WTC11 (cell line): ENCODE measurements at regions not wholly inside any gene's neighbourhood (a gene's known extent, or its start where the extent isn't known, plus 50 kb on each side); places are given as distances from the start of the nearest gene placed in this dataset.

Experiments used
- ATAC-seq: fragments of 200-7000 bp; cut with Tn5 transposase; 2 replicates; pipeline ENCODE4 v1.10.0; 2021; ENCODE audit warnings: mild to moderate bottlenecking, moderate library complexity
- CTCF ChIA-PET: fragments of 300-600 bp; sonication (Branson Sonifier 250); formaldehyde crosslinking; loops from one replicate; lab custom pipeline; 2021; ENCODE audit warnings: antibody characterized with exemption; lab: Charles Lee
- POLR2A ChIA-PET: fragments of 350-600 bp; sonication (Branson Sonifier 250); formaldehyde crosslinking; loops from one replicate; lab custom pipeline; 2021; ENCODE audit warnings: antibody characterized with exemption; lab: Charles Lee
- DNase-seq: peaks from one replicate; pipeline ENCODE4 v3.0.0; 2021; ENCODE audit warnings: low spot score
- H3K27ac Mint-ChIP-seq: 2 replicates; pipeline ENCODE4 v1.8.0; 2021; ENCODE audit warnings: mixed read lengths
- H3K27me3 Mint-ChIP-seq: 2 replicates; pipeline ENCODE4 v1.8.0; 2021; ENCODE audit warnings: low read depth, mild to moderate bottlenecking, moderate library complexity, mixed read lengths
- H3K36me3 Mint-ChIP-seq: 2 replicates; pipeline ENCODE4 v1.8.0; 2021; ENCODE audit warnings: mixed read lengths
- H3K4me1 Mint-ChIP-seq: 2 replicates; pipeline ENCODE4 v1.8.0; 2022; ENCODE audit warnings: mixed read lengths
- H3K4me3 Mint-ChIP-seq: 2 replicates; pipeline ENCODE4 v1.8.0; 2021; ENCODE audit warnings: mild to moderate bottlenecking, moderate library complexity, mixed read lengths
- H3K9me3 Mint-ChIP-seq: 2 replicates; pipeline ENCODE4 v1.8.0; 2021; ENCODE audit warnings: mixed read lengths
- ATF1 ChIP-seq: sonication (generic); formaldehyde crosslinking; IDR thresholded peaks from 2 replicates; pipeline ENCODE4 v1.8.1; 2023; ENCODE audit warnings: mild to moderate bottlenecking, moderate library complexity, missing genetic modification reagents
- CBFB ChIP-seq: sonication (generic); formaldehyde crosslinking; IDR thresholded peaks from 2 replicates; pipeline ENCODE4 v1.8.1; 2022; ENCODE audit warnings: mild to moderate bottlenecking, low read depth, missing genetic modification reagents
- CREB1 ChIP-seq: sonication (generic); formaldehyde crosslinking; IDR thresholded peaks from 2 replicates; pipeline ENCODE4 v1.8.0; 2023; ENCODE audit warnings: mild to moderate bottlenecking, missing genetic modification reagents
- EMX1 ChIP-seq: fragments of 250-450 bp; sonication (Bioruptor Pico); IDR thresholded peaks from 2 replicates; pipeline ENCODE4 v1.8.0; 2021; ENCODE audit warnings: mild to moderate bottlenecking
- ESRRA ChIP-seq: sonication (generic); formaldehyde crosslinking; IDR thresholded peaks from 2 replicates; pipeline ENCODE4 v1.8.1; 2022; ENCODE audit warnings: mild to moderate bottlenecking, missing genetic modification reagents, borderline replicate concordance
- ETV6 ChIP-seq: sonication (generic); formaldehyde crosslinking; IDR thresholded peaks from 2 replicates; pipeline ENCODE4 v1.8.1; 2022; ENCODE audit warnings: mild to moderate bottlenecking, missing genetic modification reagents
- FOXJ3 ChIP-seq: sonication (generic); formaldehyde crosslinking; IDR thresholded peaks from 2 replicates; pipeline ENCODE4 v1.9.0; 2021; ENCODE audit warnings: missing genetic modification reagents, mild to moderate bottlenecking, borderline replicate concordance
- GABPB1 ChIP-seq: sonication (generic); formaldehyde crosslinking; IDR thresholded peaks from 2 replicates; pipeline ENCODE4 v1.8.1; 2023; ENCODE audit warnings: mild to moderate bottlenecking, missing genetic modification reagents
- HMGA2 ChIP-seq: fragments of 250-450 bp; sonication (Bioruptor Pico); IDR thresholded peaks from 2 replicates; pipeline ENCODE4 v1.4.0; 2021; ENCODE audit warnings: mild to moderate bottlenecking, moderate library complexity
- JUN ChIP-seq: sonication (generic); formaldehyde crosslinking; IDR thresholded peaks from 2 replicates; pipeline ENCODE4 v1.8.0; 2023; ENCODE audit warnings: mild to moderate bottlenecking, missing genetic modification reagents
- NFE2L1 ChIP-seq: sonication (generic); formaldehyde crosslinking; IDR thresholded peaks from 2 replicates; pipeline ENCODE4 v1.8.1; 2023; ENCODE audit warnings: missing genetic modification reagents
- NR1H2 ChIP-seq: sonication (generic); formaldehyde crosslinking; IDR thresholded peaks from 2 replicates; pipeline ENCODE4 v1.9.0; 2021; ENCODE audit warnings: mild to moderate bottlenecking, moderate library complexity, missing genetic modification reagents
- RORB ChIP-seq: fragments of 250-450 bp; sonication (Bioruptor Pico); IDR thresholded peaks from 2 replicates; pipeline ENCODE4 v1.9.0; 2021; ENCODE audit warnings: mild to moderate bottlenecking
- SP1 ChIP-seq: sonication (generic); formaldehyde crosslinking; conservative IDR thresholded peaks from 2 replicates; pipeline ENCODE4 v1.8.1; 2022; ENCODE audit warnings: missing genetic modification reagents
- TEAD1 ChIP-seq: sonication (generic); formaldehyde crosslinking; IDR thresholded peaks from 2 replicates; pipeline ENCODE4 v1.8.0; 2022; ENCODE audit warnings: mild to moderate bottlenecking, missing genetic modification reagents
- TEAD4 ChIP-seq: sonication (generic); formaldehyde crosslinking; IDR thresholded peaks from 2 replicates; pipeline ENCODE4 v1.8.0; 2022; ENCODE audit warnings: mild to moderate bottlenecking, missing genetic modification reagents
- TP53 ChIP-seq: sonication (generic); formaldehyde crosslinking; IDR thresholded peaks from 2 replicates; pipeline ENCODE4 v1.8.1; 2023; ENCODE audit warnings: mild to moderate bottlenecking, missing genetic modification reagents
- ZBTB21 ChIP-seq: sonication (generic); formaldehyde crosslinking; IDR thresholded peaks from 2 replicates; pipeline ENCODE4 v1.8.1; 2023; ENCODE audit warnings: mild to moderate bottlenecking, missing genetic modification reagents, borderline replicate concordance
- ZNF138 ChIP-seq: sonication (generic); formaldehyde crosslinking; conservative IDR thresholded peaks from 2 replicates; pipeline ENCODE4 v1.8.1; 2022; ENCODE audit warnings: mild to moderate bottlenecking, moderate library complexity, missing genetic modification reagents
- ZNF423 ChIP-seq: fragments of 250-450 bp; sonication (Bioruptor Pico); IDR thresholded peaks from 2 replicates; pipeline ENCODE4 v2.1.2; 2022; ENCODE audit warnings: mild to moderate bottlenecking, moderate library complexity
- ZNF671 ChIP-seq: fragments of 250-450 bp; sonication (Bioruptor Pico); IDR thresholded peaks from 2 replicates; pipeline ENCODE4 v1.8.0; 2021; ENCODE audit warnings: mild to moderate bottlenecking
- TF ChIP-seq, protein P1 (sequence below): sonication (generic); formaldehyde crosslinking; IDR thresholded peaks from 2 replicates; pipeline ENCODE4 v1.8.1; 2022; ENCODE audit warnings: missing genetic modification reagents, borderline replicate concordance
- TF ChIP-seq, protein P2 (sequence below): sonication (generic); formaldehyde crosslinking; IDR thresholded peaks from 2 replicates; pipeline ENCODE4 v1.8.1; 2023; ENCODE audit warnings: mild to moderate bottlenecking, missing genetic modification reagents
- TF ChIP-seq, protein P3 (sequence below): sonication (generic); formaldehyde crosslinking; IDR thresholded peaks from 2 replicates; pipeline ENCODE4 v1.8.1; 2022; ENCODE audit warnings: mild to moderate bottlenecking, missing genetic modification reagents, moderate library complexity, borderline replicate concordance
- TF ChIP-seq, protein P4 (sequence below): sonication (generic); formaldehyde crosslinking; IDR thresholded peaks from 2 replicates; pipeline ENCODE4 v1.8.0; 2023; ENCODE audit warnings: mild to moderate bottlenecking, missing genetic modification reagents

DNA sequence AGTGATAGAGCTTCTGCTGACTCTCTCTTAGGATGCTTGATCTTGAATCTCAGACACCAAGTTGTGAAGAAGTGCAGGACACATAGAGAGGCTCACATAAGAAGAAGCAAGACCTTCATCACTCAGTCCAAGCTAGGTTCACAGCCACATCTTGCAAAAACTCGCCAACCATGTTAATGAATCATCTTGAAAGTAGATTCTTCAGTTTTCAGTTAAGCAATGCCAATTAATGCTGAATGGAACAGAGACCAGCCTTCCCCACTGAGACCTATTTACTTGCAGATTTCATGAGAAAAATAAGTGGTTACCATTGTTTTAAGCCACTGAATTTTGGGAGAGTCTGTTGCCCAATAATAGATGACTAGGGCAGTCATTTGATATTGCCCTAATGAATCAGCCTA lies 217.7 kb upstream of the EDIL3 start:
- DNase-seq: no peak
- Mint-ChIP-seq H3K9me3 (peaks cover 8% of the 10 kb centered on the region), H3K36me3 (peaks cover 4% of the 10 kb centered on the region), H3K4me3 (no peak overlapping the region), H3K4me1 (peaks cover 76% of the 10 kb centered on the region), H3K27me3 (no peaks in the 10 kb centered on the region), H3K27ac (peak overlapping the region; percentile 68)
- CTCF ChIA-PET: interaction anchor here (0.5 kb wide), 1 partner anchor 64 kb away, joined by 3 read pairs; no protein-coding TSS in a partner anchor
- POLR2A ChIA-PET: no interaction called here
- no peak for TF ChIP-seq CBFB (CRISPR knock-in tag)
- ATAC-seq: no peak

DNA sequence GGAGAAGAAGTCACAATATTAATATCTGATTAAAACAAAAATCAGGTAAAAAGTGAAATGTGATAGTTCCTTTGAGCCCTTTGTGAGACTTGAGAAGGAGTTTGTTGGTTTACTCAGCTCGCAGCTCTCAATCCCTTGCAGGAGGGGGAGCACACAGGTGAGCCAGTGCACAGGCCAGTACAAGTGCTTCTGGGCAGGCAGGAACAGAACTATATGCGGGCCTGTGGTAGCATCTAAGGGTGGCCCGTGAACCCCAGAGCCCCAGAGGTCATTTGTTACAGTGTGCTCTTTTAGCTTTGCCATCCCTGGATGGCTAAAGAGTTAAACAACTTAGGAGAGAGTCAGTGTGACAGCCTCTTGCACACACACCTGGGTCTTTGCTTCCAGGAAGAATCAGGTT lies 215.3 kb upstream of the EDIL3 start:
- no peak overlapping the region for H3K4me3 Mint-ChIP-seq
- CTCF ChIA-PET: no interaction called here
- POLR2A ChIA-PET: no interaction called here

DNA sequence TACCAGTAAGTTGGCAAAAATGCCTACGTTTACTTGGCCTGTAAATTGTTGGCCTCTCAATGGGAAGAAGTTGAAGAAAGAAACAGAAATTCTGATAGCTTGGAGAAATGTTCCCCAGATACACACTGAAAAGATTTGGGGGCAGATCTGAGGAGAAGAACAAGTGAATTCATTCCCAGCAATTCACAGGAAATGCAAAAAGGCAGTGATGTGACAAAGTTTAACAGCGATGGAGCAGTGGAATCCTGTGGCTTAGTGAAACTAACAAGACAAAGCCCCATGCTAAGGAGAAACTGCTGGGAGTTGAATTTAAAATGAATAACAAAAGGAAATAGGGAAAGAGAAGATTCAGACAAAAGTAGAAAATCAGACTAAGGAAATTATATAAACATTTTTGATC lies 213.2 kb upstream of the EDIL3 start:
- H3K4me3 Mint-ChIP-seq: peak overlapping the region; percentile 2; the same call in 1 of the 2 replicates
- peak; percentile 76 for ATAC-seq
- DNase-seq: no peak
- POLR2A ChIA-PET: no interaction called here
- peak overlapping the region; percentile 99 for H3K27ac Mint-ChIP-seq
- TF ChIP-seq TEAD1 (CRISPR knock-in tag) (peak; percentile 77; the same call in 1 of the 2 replicates), RORB (CRISPR knock-in tag) (no peak), NR1H2 (no peak), NFE2L1 (CRISPR knock-in tag) (0 out of 2 replicates have a peak, but pooled peaks have one; percentile 27), ETV6 (CRISPR knock-in tag) (0 out of 2 replicates have a peak, but pooled peaks have one; percentile 61)
- TF ChIP-seq, all 79 proteins: peak for 3
- CTCF ChIA-PET: no interaction called here
- H3K27me3 Mint-ChIP-seq: no peaks in the 10 kb centered on the region
- peaks cover 6% of the 10 kb centered on the region for H3K36me3 Mint-ChIP-seq
- H3K9me3 Mint-ChIP-seq: peaks cover 11% of the 10 kb centered on the region
- peaks cover 52% of the 10 kb centered on the region for H3K4me1 Mint-ChIP-seq

More for the DNA sequence above, 215.3 kb upstream of the EDIL3 start:
- peaks cover 70% of the 10 kb centered on the region for H3K4me1 Mint-ChIP-seq
- H3K9me3 Mint-ChIP-seq: peaks cover 11% of the 10 kb centered on the region
- H3K27ac Mint-ChIP-seq: peak overlapping the region; percentile 92
- H3K36me3 Mint-ChIP-seq: peaks cover 6% of the 10 kb centered on the region
- ATAC-seq (peak; percentile 87), DNase-seq (peak; percentile 35)
- TF ChIP-seq, protein P1, sequence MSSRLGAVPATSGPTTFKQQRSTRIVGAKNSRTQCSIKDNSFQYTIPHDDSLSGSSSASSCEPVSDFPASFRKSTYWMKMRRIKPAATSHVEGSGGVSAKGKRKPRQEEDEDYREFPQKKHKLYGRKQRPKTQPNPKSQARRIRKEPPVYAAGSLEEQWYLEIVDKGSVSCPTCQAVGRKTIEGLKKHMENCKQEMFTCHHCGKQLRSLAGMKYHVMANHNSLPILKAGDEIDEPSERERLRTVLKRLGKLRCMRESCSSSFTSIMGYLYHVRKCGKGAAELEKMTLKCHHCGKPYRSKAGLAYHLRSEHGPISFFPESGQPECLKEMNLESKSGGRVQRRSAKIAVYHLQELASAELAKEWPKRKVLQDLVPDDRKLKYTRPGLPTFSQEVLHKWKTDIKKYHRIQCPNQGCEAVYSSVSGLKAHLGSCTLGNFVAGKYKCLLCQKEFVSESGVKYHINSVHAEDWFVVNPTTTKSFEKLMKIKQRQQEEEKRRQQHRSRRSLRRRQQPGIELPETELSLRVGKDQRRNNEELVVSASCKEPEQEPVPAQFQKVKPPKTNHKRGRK: no peak
- TF ChIP-seq CREB1 (CRISPR knock-in tag) (no peak), JUN (CRISPR knock-in tag) (no peak), ZNF138 (CRISPR knock-in tag) (no peak), FOXJ3 (no peak), GABPB1 (no peak)
- TF ChIP-seq, protein P2, sequence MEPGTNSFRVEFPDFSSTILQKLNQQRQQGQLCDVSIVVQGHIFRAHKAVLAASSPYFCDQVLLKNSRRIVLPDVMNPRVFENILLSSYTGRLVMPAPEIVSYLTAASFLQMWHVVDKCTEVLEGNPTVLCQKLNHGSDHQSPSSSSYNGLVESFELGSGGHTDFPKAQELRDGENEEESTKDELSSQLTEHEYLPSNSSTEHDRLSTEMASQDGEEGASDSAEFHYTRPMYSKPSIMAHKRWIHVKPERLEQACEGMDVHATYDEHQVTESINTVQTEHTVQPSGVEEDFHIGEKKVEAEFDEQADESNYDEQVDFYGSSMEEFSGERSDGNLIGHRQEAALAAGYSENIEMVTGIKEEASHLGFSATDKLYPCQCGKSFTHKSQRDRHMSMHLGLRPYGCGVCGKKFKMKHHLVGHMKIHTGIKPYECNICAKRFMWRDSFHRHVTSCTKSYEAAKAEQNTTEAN (CRISPR knock-in tag): 0 out of 2 replicates have a peak, but pooled peaks have one; percentile 49
- no peaks in the 10 kb centered on the region for H3K27me3 Mint-ChIP-seq

DNA sequence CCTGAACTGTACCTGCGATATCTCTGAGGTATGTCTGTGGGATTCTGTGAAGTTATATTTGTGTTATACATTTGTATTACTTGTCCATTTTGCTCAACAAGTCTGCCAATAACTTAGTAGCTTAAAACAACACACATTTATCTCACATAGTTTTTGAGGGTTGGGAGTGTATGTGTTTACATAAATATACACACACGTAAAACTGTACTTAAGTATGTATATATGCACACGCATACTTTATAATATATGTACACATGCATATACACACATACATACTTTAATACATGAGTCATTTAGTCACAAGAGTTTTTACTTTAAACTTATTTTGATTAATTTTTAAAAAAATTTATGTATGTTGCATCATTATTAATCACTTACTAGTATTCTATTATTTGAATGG lies 205.9 kb upstream of the EDIL3 start:
- Mint-ChIP-seq H3K27me3 (no peaks in the 10 kb centered on the region), H3K36me3 (0 out of 2 replicates have a peak, but pooled peaks cover 2% of the 10 kb centered on the region), H3K4me1 (peaks cover 13% of the 10 kb centered on the region)
- POLR2A ChIA-PET: no interaction called here
- DNase-seq (no peak), ATAC-seq (no peak)
- TF ChIP-seq ZNF423 (CRISPR knock-in tag) (no peak), TEAD4 (no peak), EMX1 (CRISPR knock-in tag) (no peak), ZBTB21 (CRISPR knock-in tag) (no peak), TP53 (CRISPR knock-in tag) (no peak), GABPB1 (no peak), SP1 (CRISPR knock-in tag) (no peak), HMGA2 (no peak), RORB (CRISPR knock-in tag) (no peak), ESRRA (CRISPR knock-in tag) (no peak), ATF1 (CRISPR knock-in tag) (no peak), ZNF671 (CRISPR knock-in tag) (no peak)
- TF ChIP-seq, protein P3, sequence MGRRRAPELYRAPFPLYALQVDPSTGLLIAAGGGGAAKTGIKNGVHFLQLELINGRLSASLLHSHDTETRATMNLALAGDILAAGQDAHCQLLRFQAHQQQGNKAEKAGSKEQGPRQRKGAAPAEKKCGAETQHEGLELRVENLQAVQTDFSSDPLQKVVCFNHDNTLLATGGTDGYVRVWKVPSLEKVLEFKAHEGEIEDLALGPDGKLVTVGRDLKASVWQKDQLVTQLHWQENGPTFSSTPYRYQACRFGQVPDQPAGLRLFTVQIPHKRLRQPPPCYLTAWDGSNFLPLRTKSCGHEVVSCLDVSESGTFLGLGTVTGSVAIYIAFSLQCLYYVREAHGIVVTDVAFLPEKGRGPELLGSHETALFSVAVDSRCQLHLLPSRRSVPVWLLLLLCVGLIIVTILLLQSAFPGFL (CRISPR knock-in tag): no peak
- TF ChIP-seq, protein P4, sequence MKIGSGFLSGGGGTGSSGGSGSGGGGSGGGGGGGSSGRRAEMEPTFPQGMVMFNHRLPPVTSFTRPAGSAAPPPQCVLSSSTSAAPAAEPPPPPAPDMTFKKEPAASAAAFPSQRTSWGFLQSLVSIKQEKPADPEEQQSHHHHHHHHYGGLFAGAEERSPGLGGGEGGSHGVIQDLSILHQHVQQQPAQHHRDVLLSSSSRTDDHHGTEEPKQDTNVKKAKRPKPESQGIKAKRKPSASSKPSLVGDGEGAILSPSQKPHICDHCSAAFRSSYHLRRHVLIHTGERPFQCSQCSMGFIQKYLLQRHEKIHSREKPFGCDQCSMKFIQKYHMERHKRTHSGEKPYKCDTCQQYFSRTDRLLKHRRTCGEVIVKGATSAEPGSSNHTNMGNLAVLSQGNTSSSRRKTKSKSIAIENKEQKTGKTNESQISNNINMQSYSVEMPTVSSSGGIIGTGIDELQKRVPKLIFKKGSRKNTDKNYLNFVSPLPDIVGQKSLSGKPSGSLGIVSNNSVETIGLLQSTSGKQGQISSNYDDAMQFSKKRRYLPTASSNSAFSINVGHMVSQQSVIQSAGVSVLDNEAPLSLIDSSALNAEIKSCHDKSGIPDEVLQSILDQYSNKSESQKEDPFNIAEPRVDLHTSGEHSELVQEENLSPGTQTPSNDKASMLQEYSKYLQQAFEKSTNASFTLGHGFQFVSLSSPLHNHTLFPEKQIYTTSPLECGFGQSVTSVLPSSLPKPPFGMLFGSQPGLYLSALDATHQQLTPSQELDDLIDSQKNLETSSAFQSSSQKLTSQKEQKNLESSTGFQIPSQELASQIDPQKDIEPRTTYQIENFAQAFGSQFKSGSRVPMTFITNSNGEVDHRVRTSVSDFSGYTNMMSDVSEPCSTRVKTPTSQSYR (CRISPR knock-in tag): no peak
- TF ChIP-seq, all 79 proteins: peak for 0
- CTCF ChIA-PET: no interaction called here
- no peak overlapping the region for H3K4me3 Mint-ChIP-seq
- no peak overlapping the region for H3K27ac Mint-ChIP-seq
- no peaks in the 10 kb centered on the region for H3K9me3 Mint-ChIP-seq
